Vagina (tissue), 2 donors: ENCODE measurements at regions not wholly inside any gene's neighbourhood (a gene's known extent, or its start where the extent isn't known, plus 50 kb on each side); places are given as distances from the start of the nearest gene placed in this dataset.

Experiments used
- DNase-seq, 2 donors: peaks; one replicate each; pipeline ENCODE4 v3.0.0-alpha.2; 2017; ENCODE audit errors: extremely low spot score in 2 of 2
- H3K27ac ChIP-seq: fragments of 200-600 bp; sonication (generic); one replicate; pipeline ENCODE4 v1.5.1; 2019
- H3K27me3 ChIP-seq: fragments of 200-600 bp; sonication (generic); one replicate; pipeline ENCODE4 v1.5.1; 2019
- H3K36me3 ChIP-seq, 2 donors: fragments of 200-600 bp; sonication (generic); one replicate each; pipeline ENCODE4 v1.5.1; 2017 to 2019
- H3K4me1 ChIP-seq: fragments of 200-600 bp; sonication (generic); one replicate; pipeline ENCODE4 v1.5.1; 2019
- H3K4me3 ChIP-seq, 2 donors: fragments of 200-600 bp; sonication (generic); 1 replicate in 1 of 2; 2 replicates in 1 of 2; pipeline ENCODE4 v1.5.1; 2016 to 2019
- H3K9me3 ChIP-seq: fragments of 200-600 bp; sonication (generic); one replicate; pipeline ENCODE4 v1.5.1; 2019
- CTCF ChIP-seq, 3 experiments: fragments of 450-650 bp in 2 of 3; fragments of 200-600 bp in 1 of 3; sonication (generic) in 1 of 3; IDR thresholded peaks; one replicate each; pipeline ENCODE4 v1.5.1; 2017 to 2019; ENCODE audit warnings: antibody characterized with exemption in 3 of 3, mild to moderate bottlenecking in 2 of 3, moderate library complexity in 2 of 3
- POLR2A ChIP-seq, 2 donors: fragments of 450-650 bp; IDR thresholded peaks; one replicate each; pipeline ENCODE4 v1.6.1; 2017; ENCODE audit warnings: antibody characterized with exemption in 2 of 2, mild to moderate bottlenecking in 2 of 2, moderate library complexity in 2 of 2
- POLR2AphosphoS5 ChIP-seq, 2 donors: sonication (generic); formaldehyde crosslinking; IDR thresholded peaks; one replicate each; pipeline ENCODE4 v1.9.0; 2017; ENCODE audit warnings: antibody characterized with exemption in 2 of 2, mild to moderate bottlenecking in 2 of 2, low read depth in 1 of 2; ENCODE audit not compliant: insufficient read depth in 1 of 2
- intact Hi-C: fragments of 100-400 bp; cut with DNase I; formaldehyde crosslinking; loops from one replicate; pipeline ENCODE4 v1.15.1; 2023

- H3K4me1 ChIP-seq = no peaks in the 10 kb centered on the region
- no peak for DNase-seq
- H3K27ac ChIP-seq = no peak overlapping the region
- no peaks in the 10 kb centered on the region for H3K27me3 ChIP-seq
- H3K4me3 ChIP-seq = no peak overlapping the region
- H3K9me3 ChIP-seq = no peaks in the 10 kb centered on the region
- TF ChIP-seq POLR2A (IDR thresholded peaks at IDR 0.05) (no peak), CTCF (IDR thresholded peaks at IDR 0.05) (no peak), POLR2AphosphoS5 (IDR thresholded peaks at IDR 0.05; ENCODE audit: insufficient read depth in 1 of 2, low read depth in 1 of 2) (no peak)
- intact Hi-C loops = no loop called here
- no peaks in the 10 kb centered on the region for H3K36me3 ChIP-seq
These were observed 864.9 kb upstream of the PCDH20 start for GRCh38 chr13:62280590-62280989.

GRCh38 chr13:62278271-62278670 lies 862.6 kb upstream of the PCDH20 start:
- no peak overlapping the region for H3K27ac ChIP-seq
- H3K36me3 ChIP-seq = no peaks in the 10 kb centered on the region
- intact Hi-C loops = no loop called here
- H3K9me3 ChIP-seq = no peaks in the 10 kb centered on the region
- no peak for TF ChIP-seq POLR2AphosphoS5 (IDR thresholded peaks at IDR 0.05; ENCODE audit: insufficient read depth in 1 of 2, low read depth in 1 of 2)
- no peak for TF ChIP-seq POLR2A (IDR thresholded peaks at IDR 0.05)
- no peak for TF ChIP-seq CTCF (IDR thresholded peaks at IDR 0.05)
- H3K27me3 ChIP-seq = no peaks in the 10 kb centered on the region
- no peak overlapping the region for H3K4me3 ChIP-seq
- H3K4me1 ChIP-seq = no peaks in the 10 kb centered on the region
- no peak for DNase-seq

- Histone ChIP-seq H3K27ac (no peak overlapping the region), H3K4me1 (no peaks in the 10 kb centered on the region), H3K27me3 (no peaks in the 10 kb centered on the region), H3K4me3 (no peak overlapping the region), H3K9me3 (no peaks in the 10 kb centered on the region), H3K36me3 (no peaks in the 10 kb centered on the region)
- DNase-seq = no peak
- no peak for TF ChIP-seq POLR2AphosphoS5 (IDR thresholded peaks at IDR 0.05; ENCODE audit: insufficient read depth in 1 of 2, low read depth in 1 of 2)
- intact Hi-C loops = no loop called here
These were observed 836.1 kb upstream of the PCDH20 start for GRCh38 chr13:62251734-62252133.

- no peaks in the 10 kb centered on the region for H3K36me3 ChIP-seq
- no peaks in the 10 kb centered on the region for H3K9me3 ChIP-seq
- TF ChIP-seq POLR2AphosphoS5 (IDR thresholded peaks at IDR 0.05; ENCODE audit: insufficient read depth in 1 of 2, low read depth in 1 of 2) = no peak
- no peak for TF ChIP-seq POLR2A (IDR thresholded peaks at IDR 0.05)
- no peak for TF ChIP-seq CTCF (IDR thresholded peaks at IDR 0.05)
- H3K27me3 ChIP-seq = no peaks in the 10 kb centered on the region
- H3K27ac ChIP-seq = no peak overlapping the region
- H3K4me1 ChIP-seq = no peaks in the 10 kb centered on the region
- intact Hi-C loops = no loop called here
- DNase-seq = no peak
- H3K4me3 ChIP-seq = no peak overlapping the region
These were observed 835.0 kb upstream of the PCDH20 start for GRCh38 chr13:62250501-62251201.

GRCh38 chr13:62246581-62246980 lies 830.9 kb upstream of the PCDH20 start:
- intact Hi-C loops = no loop called here

More at GRCh38 chr13:62246581-62246980, 830.9 kb upstream of the PCDH20 start:
- Histone ChIP-seq H3K27ac (no peak overlapping the region), H3K36me3 (no peaks in the 10 kb centered on the region), H3K4me1 (no peaks in the 10 kb centered on the region), H3K9me3 (no peaks in the 10 kb centered on the region), H3K4me3 (no peak overlapping the region), H3K27me3 (no peaks in the 10 kb centered on the region)
- no peak for TF ChIP-seq POLR2AphosphoS5 (IDR thresholded peaks at IDR 0.05; ENCODE audit: insufficient read depth in 1 of 2, low read depth in 1 of 2)
- no peak for TF ChIP-seq CTCF (IDR thresholded peaks at IDR 0.05)
- TF ChIP-seq POLR2A (IDR thresholded peaks at IDR 0.05) = no peak
- DNase-seq = no peak
